A549 (cell line): ENCODE measurements at regions not wholly inside any gene's neighbourhood (a gene's known extent, or its start where the extent isn't known, plus 50 kb on each side); places are given as distances from the start of the nearest gene placed in this dataset.

Experiments
- CHD2 ChIP-seq: fragments of 150-350 bp; IDR thresholded peaks from 2 replicates; pipeline ENCODE4 v1.6.1; 2014; ENCODE audit warnings: low read length; ENCODE audit not compliant: partially characterized antibody
- CTCF ChIP-seq: fragments of >200 bp; sonication (Bioruptor Twin); formaldehyde crosslinking; IDR thresholded peaks from 3 replicates; pipeline ENCODE4 v1.5.1; 2016
- KDM1A ChIP-seq: fragments of 200-600 bp; sonication (generic); IDR thresholded peaks from 2 replicates; pipeline ENCODE4 v1.6.1; 2016; ENCODE audit warnings: low read depth, mild to moderate bottlenecking
- MAX ChIP-seq: IDR thresholded peaks from 2 replicates; pipeline ENCODE4 v1.6.1; 2012
- POLR2A ChIP-seq: IDR thresholded peaks from 2 replicates; pipeline ENCODE4 v1.6.1; 2012; ENCODE audit warnings: mild to moderate bottlenecking, low read length
- RCOR1 ChIP-seq: fragments of 150-350 bp; IDR thresholded peaks from 2 replicates; pipeline ENCODE4 v1.6.1; 2014; ENCODE audit warnings: antibody characterized with exemption, low read length, low read depth
- REST ChIP-seq: fragments of 200-600 bp; sonication (generic); IDR thresholded peaks from 2 replicates; pipeline ENCODE4 v1.6.1; 2016; ENCODE audit warnings: antibody characterized with exemption, mild to moderate bottlenecking, moderate library complexity
- RFX5 ChIP-seq: fragments of 450-650 bp; IDR thresholded peaks from 2 replicates; pipeline ENCODE4 v1.7.1; 2014; ENCODE audit warnings: antibody characterized with exemption, mild to moderate bottlenecking, moderate library complexity
- USF2 ChIP-seq: fragments of 450-650 bp; IDR thresholded peaks from 2 replicates; pipeline ENCODE4 v1.6.1; 2014; ENCODE audit warnings: antibody characterized with exemption

- TF ChIP-seq CTCF = no peak
- TF ChIP-seq USF2 = no peak
- no peak for TF ChIP-seq REST
- TF ChIP-seq MAX = no peak
- TF ChIP-seq POLR2A = no peak
- TF ChIP-seq RCOR1 = no peak
- no peak for TF ChIP-seq RFX5
- TF ChIP-seq CHD2 = no peak
- no peak for TF ChIP-seq KDM1A
Measured at GRCh38 chr1:214838351-214838750, 235.4 kb downstream of the CENPF start.
